ENCODE measurements at regions not wholly inside any gene's neighbourhood (a gene's known extent, or its start where the extent isn't known, plus 50 kb on each side); places are given as distances from the start of the nearest gene placed in this dataset.
A peak's percentile ranks its signal among the peaks of the same experiment; 100 is the strongest.

- ATAC-seq (peak in 2 of 4 donors; percentile 64 to 66), DNase-seq (peak in 1 of 2 donors; percentile 64)
- Histone ChIP-seq H3K36me3 (ENCODE audit: insufficient read depth in 1 of 2, low read depth in 1 of 2) (no peaks in the 10 kb centered on the region), H3K4me1 (no peaks in the 10 kb centered on the region), H3K4me3 (no peak overlapping the region), H3K27me3 (ENCODE audit: insufficient read depth in 3 of 3, low read length in 2 of 3) (no peaks in the 10 kb centered on the region), H3K27ac (no peak overlapping the region), H3K9me3 (no peaks in the 10 kb centered on the region)
- no peak for TF ChIP-seq CTCF (IDR thresholded peaks at IDR 0.05)
- intact Hi-C loops (cut with DNase I), result no loop called here
These were observed 499.0 kb downstream of the TXNL1 start for GRCh38 chr18:56139372-56139771.

GRCh38 chr18:56136105-56136504, 502.3 kb downstream of the TXNL1 start:
- no peak for TF ChIP-seq CTCF (IDR thresholded peaks at IDR 0.05)
- no peak overlapping the region for H3K4me3 ChIP-seq
- H3K4me1 ChIP-seq, result no peaks in the 10 kb centered on the region
- ATAC-seq, result no peak
- H3K27ac ChIP-seq, result no peak overlapping the region
- H3K36me3 ChIP-seq (ENCODE audit: insufficient read depth in 1 of 2, low read depth in 1 of 2), result no peaks in the 10 kb centered on the region
- no peaks in the 10 kb centered on the region for H3K27me3 ChIP-seq (ENCODE audit: insufficient read depth in 3 of 3, low read length in 2 of 3)
- WGBS, 3 donors, result 96 to 98% (median 98%) methylated on average over 2 of the region's 2 CpGs
- intact Hi-C loops (cut with DNase I), result no loop called here
- no peak for DNase-seq
- H3K9me3 ChIP-seq, result no peaks in the 10 kb centered on the region

GRCh38 chr18:56130481-56130880, 507.9 kb downstream of the TXNL1 start:
- H3K36me3 ChIP-seq (ENCODE audit: insufficient read depth in 1 of 2, low read depth in 1 of 2), result no peaks in the 10 kb centered on the region
- no peak for DNase-seq
- no peak overlapping the region for H3K4me3 ChIP-seq
- intact Hi-C loops (cut with DNase I), result no loop called here
- no peaks in the 10 kb centered on the region for H3K9me3 ChIP-seq
- H3K27ac ChIP-seq, result no peak overlapping the region
- H3K27me3 ChIP-seq (ENCODE audit: insufficient read depth in 3 of 3, low read length in 2 of 3), result no peaks in the 10 kb centered on the region
- WGBS, 3 donors, result 92 to 95% (median 95%) methylated on average over 2 of the region's 2 CpGs
- TF ChIP-seq CTCF (IDR thresholded peaks at IDR 0.05), result no peak
- H3K4me1 ChIP-seq, result no peaks in the 10 kb centered on the region
- no peak for ATAC-seq

- ATAC-seq (no peak), DNase-seq (no peak)
- Histone ChIP-seq H3K9me3 (no peaks in the 10 kb centered on the region), H3K27me3 (ENCODE audit: insufficient read depth in 3 of 3, low read length in 2 of 3) (no peaks in the 10 kb centered on the region), H3K4me1 (no peaks in the 10 kb centered on the region), H3K36me3 (ENCODE audit: insufficient read depth in 1 of 2, low read depth in 1 of 2) (no peaks in the 10 kb centered on the region), H3K27ac (no peak overlapping the region), H3K4me3 (no peak overlapping the region)
- 24 to 58% (median 48%) methylated on average over 2 of the region's 2 CpGs for WGBS, 3 donors
- no peak for TF ChIP-seq CTCF (IDR thresholded peaks at IDR 0.05)
- intact Hi-C loops (cut with DNase I), result no loop called here
These were observed 510.1 kb downstream of the TXNL1 start for GRCh38 chr18:56128153-56128791.

Measured in psoas muscle (tissue), 7 donors.